Lung (tissue), 11 donors: ENCODE measurements at regions not wholly inside any gene's neighbourhood (a gene's known extent, or its start where the extent isn't known, plus 50 kb on each side); places are given as distances from the start of the nearest gene placed in this dataset.

ENCODE experiments used
- ATAC-seq: fragments of 200-7000 bp; cut with Tn5 transposase; one replicate; pipeline ENCODE4 v1.9.1; 2020; ENCODE audit warnings: moderate number of reproducible peaks; ENCODE audit not compliant: insufficient read depth, low FRiP score
- DNase-seq, 3 donors: peaks; one replicate each; pipeline ENCODE4 v3.0.0-alpha.2; 2013 to 2017
- H3K27ac ChIP-seq, 2 donors: one replicate each; pipeline ENCODE4 v1.5.1; 2013; ENCODE audit warnings: mild to moderate bottlenecking in 2 of 2, moderate library complexity in 2 of 2, control low read depth in 1 of 2, inconsistent platforms in 1 of 2, low read depth in 1 of 2, low read length in 1 of 2
- H3K27me3 ChIP-seq, 3 donors: one replicate each; pipeline ENCODE4 v1.5.1; 2013; ENCODE audit warnings: low read length in 2 of 3; ENCODE audit not compliant: control insufficient read depth in 3 of 3, insufficient read depth in 3 of 3
- H3K36me3 ChIP-seq, 4 donors: one replicate each; pipeline ENCODE4 v1.5.1; 2013; ENCODE audit warnings: low read length in 4 of 4, mild to moderate bottlenecking in 1 of 4, moderate library complexity in 1 of 4; ENCODE audit not compliant: control insufficient read depth in 4 of 4, insufficient read depth in 4 of 4
- H3K4me1 ChIP-seq, 5 donors: one replicate each; pipeline ENCODE4 v1.5.1; 2013; ENCODE audit warnings: low read length in 5 of 5, mild to moderate bottlenecking in 2 of 5, moderate library complexity in 1 of 5; ENCODE audit not compliant: control insufficient read depth in 5 of 5, insufficient read depth in 5 of 5
- H3K4me3 ChIP-seq: one replicate; pipeline ENCODE4 v1.5.1; 2013; ENCODE audit warnings: mild to moderate bottlenecking, control low read depth, moderate library complexity
- H3K9ac ChIP-seq, 2 donors: one replicate each; pipeline ENCODE4 v1.5.1; 2013; ENCODE audit warnings: low read length in 2 of 2, control low read depth in 1 of 2; ENCODE audit not compliant: insufficient read depth in 1 of 2
- H3K9me3 ChIP-seq, 4 donors: one replicate each; pipeline ENCODE4 v1.5.1; 2013; ENCODE audit warnings: low read length in 3 of 4, mild to moderate bottlenecking in 1 of 4, moderate library complexity in 1 of 4; ENCODE audit not compliant: control insufficient read depth in 4 of 4, insufficient read depth in 3 of 4
- CTCF ChIP-seq: IDR thresholded peaks from 2 replicates; pipeline ENCODE4 v1.5.1; 2012; ENCODE audit warnings: mild to moderate bottlenecking; ENCODE audit errors: control extremely low read depth, extremely low read depth
- WGBS, 2 donors: extraction: QIAGEN DNeasy Blood & Tissue Kit; methylation state at CpG; one replicate each; pipeline ENCODE4 v1.1.7; 2013; 5-methylcytosine and 5-hydroxymethylcytosine counted together
- donor health status: control.
- donor health status: control.
- donor health status: Bipolar disorder and iron deficiency.
- donor health status: healthy.
- donor health status: DM: yes; HTN: yes; CAD: no.

- Histone ChIP-seq H3K9me3 (no peaks in the 10 kb centered on the region), H3K36me3 (no peaks in the 10 kb centered on the region), H3K27me3 (no peaks in the 10 kb centered on the region), H3K4me3 (no peak overlapping the region), H3K27ac (no peak overlapping the region), H3K9ac (no peak overlapping the region), H3K4me1 (peaks cover 0 to 6% (median 0%) of the 10 kb centered on the region in 5 donors)
- no peak for ATAC-seq
- no peak for TF ChIP-seq CTCF
- no peak for DNase-seq
- 87 to 93% methylated on average over 14 of the region's 14 CpGs for WGBS, 2 donors
Measured at GRCh38 chr2:3073704-3074103, 303.9 kb downstream of the EIPR1 start.

GRCh38 chr2:3073041-3073595 lies 304.5 kb downstream of the EIPR1 start:
- Histone ChIP-seq H3K36me3 (no peaks in the 10 kb centered on the region), H3K9ac (no peak overlapping the region), H3K4me3 (no peak overlapping the region), H3K4me1 (peaks cover 0 to 6% (median 0%) of the 10 kb centered on the region in 5 donors), H3K9me3 (no peaks in the 10 kb centered on the region), H3K27ac (no peak overlapping the region), H3K27me3 (no peaks in the 10 kb centered on the region)
- TF ChIP-seq CTCF = no peak
- ATAC-seq = no peak
- 76 to 83% methylated on average over 13 of the region's 13 CpGs for WGBS, 2 donors
- DNase-seq = peak in 1 of 3 donors; percentile 3

GRCh38 chr2:3071685-3072263 lies 305.8 kb downstream of the EIPR1 start:
- no peak for DNase-seq
- Histone ChIP-seq H3K4me3 (no peak overlapping the region), H3K9ac (no peak overlapping the region), H3K9me3 (peaks cover 0 to 4% (median 0%) of the 10 kb centered on the region in 4 donors), H3K36me3 (no peaks in the 10 kb centered on the region), H3K27me3 (no peaks in the 10 kb centered on the region), H3K4me1 (peaks cover 0 to 3% (median 0%) of the 10 kb centered on the region in 5 donors), H3K27ac (no peak overlapping the region)
- TF ChIP-seq CTCF = no peak
- WGBS, 2 donors = 91 to 94% methylated on average over 10 of the region's 10 CpGs
- no peak for ATAC-seq
